ENCODE measurements at regions not wholly inside any gene's neighbourhood (a gene's known extent, or its start where the extent isn't known, plus 50 kb on each side); places are given as distances from the start of the nearest gene placed in this dataset.

- no peak for DNase-seq (ENCODE audit: low spot score)
Measured at GRCh38 chr13:39968646-39969475, 313.4 kb downstream of the COG6 start.

- no peak for DNase-seq (ENCODE audit: low spot score)
Measured at GRCh38 chr13:39970177-39970846, 314.9 kb downstream of the COG6 start.

GRCh38 chr13:39971526-39971925 is 316.1 kb downstream of the COG6 start:
- DNase-seq (ENCODE audit: low spot score) = no peak

GRCh38 chr13:39976481-39976880 is 321.0 kb downstream of the COG6 start:
- DNase-seq (ENCODE audit: low spot score) = no peak

- DNase-seq (ENCODE audit: low spot score) = no peak
Measured at GRCh38 chr13:39981056-39981455, 325.6 kb downstream of the COG6 start.

GRCh38 chr13:39982745-39983144 is 327.3 kb downstream of the COG6 start:
- DNase-seq (ENCODE audit: low spot score) = no peak

- no peak for DNase-seq (ENCODE audit: low spot score)
Measured at GRCh38 chr13:39985071-39985470, 329.6 kb downstream of the COG6 start.

GRCh38 chr13:39988351-39988750 is 332.9 kb downstream of the COG6 start:
- no peak for DNase-seq (ENCODE audit: low spot score)

- no peak for DNase-seq (ENCODE audit: low spot score)
Measured at GRCh38 chr13:39998166-39998565, 342.7 kb downstream of the COG6 start.

- DNase-seq (ENCODE audit: low spot score) = no peak
Measured at GRCh38 chr13:40002016-40002415, 346.6 kb downstream of the COG6 start.

- no peak for DNase-seq (ENCODE audit: low spot score)
Measured at GRCh38 chr13:40013554-40013953, 358.1 kb downstream of the COG6 start.

- no peak for DNase-seq (ENCODE audit: low spot score)
Measured at GRCh38 chr13:40016953-40017660, 361.6 kb downstream of the COG6 start.

- DNase-seq (ENCODE audit: low spot score) = no peak
Measured at GRCh38 chr13:40017662-40018262, 362.3 kb downstream of the COG6 start.

GRCh38 chr13:40023595-40024203 is 368.2 kb downstream of the COG6 start:
- DNase-seq (ENCODE audit: low spot score) = no peak

- no peak for DNase-seq (ENCODE audit: low spot score)
Measured at GRCh38 chr13:40024204-40024966, 368.9 kb downstream of the COG6 start.

- DNase-seq (ENCODE audit: low spot score) = no peak
Measured at GRCh38 chr13:40024967-40025714, 369.7 kb downstream of the COG6 start.

- DNase-seq (ENCODE audit: low spot score) = no peak
Measured at GRCh38 chr13:40026174-40026585, 370.7 kb downstream of the COG6 start.

- DNase-seq (ENCODE audit: low spot score) = no peak
Measured at GRCh38 chr13:40026741-40027140, 371.3 kb downstream of the COG6 start.

- DNase-seq (ENCODE audit: low spot score) = no peak
Measured at GRCh38 chr13:40028446-40028845, 373.0 kb downstream of the COG6 start.

- peak; percentile 81 for DNase-seq (ENCODE audit: low spot score)
Measured at GRCh38 chr13:40031031-40031430, 375.6 kb downstream of the COG6 start.
